GM18517 (cell line): ENCODE measurements at regions not wholly inside any gene's neighbourhood (a gene's known extent, or its start where the extent isn't known, plus 50 kb on each side); places are given as distances from the start of the nearest gene placed in this dataset.
"Not testable (repeated sequence)": the region's sequence is repeated elsewhere in the genome, so short reads cannot be mapped to it uniquely, and the experiment has no call there.

Source experiments
- ATAC-seq: cut with Tn5 transposase; IDR thresholded peaks from one replicate; pipeline ENCODE4 v1.9.1; 2021; ENCODE audit warnings: mild to moderate bottlenecking, moderate library complexity; ENCODE audit not compliant: unreplicated experiment

- no peak for ATAC-seq
Measured at GRCh38 chr2:3039188-3040065, 338.2 kb downstream of the EIPR1 start.

- no peak for ATAC-seq
Measured at GRCh38 chr2:3038636-3039035, 339.0 kb downstream of the EIPR1 start.

GRCh38 chr2:3037196-3038194 is 340.1 kb downstream of the EIPR1 start:
- ATAC-seq = no peak

GRCh38 chr2:3036432-3037125 is 341.0 kb downstream of the EIPR1 start:
- ATAC-seq = no peak

- ATAC-seq = no peak
Measured at GRCh38 chr2:3035385-3036050, 342.1 kb downstream of the EIPR1 start.

- ATAC-seq = no peak
Measured at GRCh38 chr2:3034856-3035255, 342.8 kb downstream of the EIPR1 start.

- no peak for ATAC-seq
Measured at GRCh38 chr2:3034396-3034795, 343.2 kb downstream of the EIPR1 start.

GRCh38 chr2:3033315-3033714 is 344.3 kb downstream of the EIPR1 start:
- ATAC-seq = no peak

GRCh38 chr2:3030791-3031190 is 346.8 kb downstream of the EIPR1 start:
- ATAC-seq = not testable (repeated sequence)

- ATAC-seq = no peak
Measured at GRCh38 chr2:3025984-3026383, 351.6 kb downstream of the EIPR1 start.

- no peak for ATAC-seq
Measured at GRCh38 chr2:3025261-3025660, 352.4 kb downstream of the EIPR1 start.

- ATAC-seq = no peak
Measured at GRCh38 chr2:3024401-3024935, 353.1 kb downstream of the EIPR1 start.

- ATAC-seq = no peak
Measured at GRCh38 chr2:3023531-3023930, 354.1 kb downstream of the EIPR1 start.

GRCh38 chr2:3022841-3023372 is 354.7 kb downstream of the EIPR1 start:
- ATAC-seq = no peak

- no peak for ATAC-seq
Measured at GRCh38 chr2:3021720-3022119, 355.9 kb downstream of the EIPR1 start.

- ATAC-seq = no peak
Measured at GRCh38 chr2:3010001-3010400, 367.6 kb downstream of the EIPR1 start.

GRCh38 chr2:3009483-3009882 is 368.1 kb downstream of the EIPR1 start:
- ATAC-seq = no peak

GRCh38 chr2:3009005-3009404 is 368.6 kb downstream of the EIPR1 start:
- no peak for ATAC-seq

- ATAC-seq = no peak
Measured at GRCh38 chr2:3008561-3008960, 369.1 kb downstream of the EIPR1 start.

GRCh38 chr2:3007135-3007534 is 370.5 kb downstream of the EIPR1 start:
- ATAC-seq = no peak
